OCI-LY3 (cell line): ENCODE measurements at regions not wholly inside any gene's neighbourhood (a gene's known extent, or its start where the extent isn't known, plus 50 kb on each side); places are given as distances from the start of the nearest gene placed in this dataset.

Source experiments
- CTCF ChIP-seq: fragments of 200-600, 300-600 bp; sonication (generic); IDR thresholded peaks from 2 replicates; pipeline ENCODE4 v1.5.1; 2014; ENCODE audit warnings: antibody characterized with exemption, low read length, low read depth
- EZH2phosphoT487 ChIP-seq: fragments of 200-600 bp; shearing (Covaris generic); IDR thresholded peaks from 2 replicates; pipeline ENCODE4 v1.6.1; 2018; ENCODE audit warnings: antibody characterized with exemption, mixed run types, low read depth

GRCh38 chr1:219514728-219515127, 98.2 kb downstream of the ZC3H11B start:
- TF ChIP-seq CTCF (no peak), EZH2phosphoT487 (no peak)
